ENCODE measurements at regions not wholly inside any gene's neighbourhood (a gene's known extent, or its start where the extent isn't known, plus 50 kb on each side); places are given as distances from the start of the nearest gene placed in this dataset.

DNA sequence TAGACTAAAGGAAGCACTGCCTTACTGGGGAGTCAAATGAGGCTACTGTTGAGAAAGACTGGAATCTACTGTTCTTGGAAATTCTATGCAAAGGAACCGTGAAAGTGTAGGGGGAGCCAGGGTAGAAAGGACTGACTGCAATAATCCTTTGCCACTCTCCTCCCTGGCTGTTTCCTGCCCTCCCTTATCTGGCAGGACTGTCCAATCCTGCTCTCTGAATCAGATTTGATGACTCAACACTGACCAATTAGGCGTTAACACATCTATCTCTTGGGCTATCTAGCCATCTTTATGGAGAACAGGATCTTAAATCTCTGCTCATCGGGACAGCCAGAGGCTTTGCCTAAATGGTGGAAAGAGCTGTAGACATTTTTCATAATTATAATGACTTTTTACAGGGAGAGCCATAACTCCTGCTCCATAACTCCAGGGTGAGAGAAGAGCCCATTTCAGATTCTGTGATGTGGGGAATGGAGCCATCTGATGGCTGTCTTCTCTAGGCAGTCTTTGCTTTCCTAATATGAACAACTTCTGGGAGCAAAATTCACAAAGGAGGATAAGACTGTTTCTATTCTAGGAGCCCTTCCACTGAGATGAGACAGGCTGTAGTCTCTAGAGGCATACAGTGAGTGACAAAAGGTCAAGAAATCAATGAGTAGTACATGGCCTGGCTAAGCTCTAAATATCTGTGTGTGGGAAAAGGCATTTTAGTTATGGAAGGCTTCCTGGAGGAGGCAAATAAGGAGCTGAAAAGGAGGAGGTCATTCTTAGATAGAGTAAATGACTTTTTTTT is 68.9 kb upstream of the CISTR start:
- 79% methylated on average over 2 of the region's 3 CpGs for WGBS (ENCODE audit: insufficient coverage, low coverage, low lambda C conversion rate, missing lambda C conversion rate)
- TF ChIP-seq, protein P1, sequence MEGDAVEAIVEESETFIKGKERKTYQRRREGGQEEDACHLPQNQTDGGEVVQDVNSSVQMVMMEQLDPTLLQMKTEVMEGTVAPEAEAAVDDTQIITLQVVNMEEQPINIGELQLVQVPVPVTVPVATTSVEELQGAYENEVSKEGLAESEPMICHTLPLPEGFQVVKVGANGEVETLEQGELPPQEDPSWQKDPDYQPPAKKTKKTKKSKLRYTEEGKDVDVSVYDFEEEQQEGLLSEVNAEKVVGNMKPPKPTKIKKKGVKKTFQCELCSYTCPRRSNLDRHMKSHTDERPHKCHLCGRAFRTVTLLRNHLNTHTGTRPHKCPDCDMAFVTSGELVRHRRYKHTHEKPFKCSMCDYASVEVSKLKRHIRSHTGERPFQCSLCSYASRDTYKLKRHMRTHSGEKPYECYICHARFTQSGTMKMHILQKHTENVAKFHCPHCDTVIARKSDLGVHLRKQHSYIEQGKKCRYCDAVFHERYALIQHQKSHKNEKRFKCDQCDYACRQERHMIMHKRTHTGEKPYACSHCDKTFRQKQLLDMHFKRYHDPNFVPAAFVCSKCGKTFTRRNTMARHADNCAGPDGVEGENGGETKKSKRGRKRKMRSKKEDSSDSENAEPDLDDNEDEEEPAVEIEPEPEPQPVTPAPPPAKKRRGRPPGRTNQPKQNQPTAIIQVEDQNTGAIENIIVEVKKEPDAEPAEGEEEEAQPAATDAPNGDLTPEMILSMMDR (IDR thresholded peaks at IDR 0.05), result no peak
- TF ChIP-seq POLR2A (IDR thresholded peaks at IDR 0.05), result no peak
- Histone ChIP-seq H3K4me1 (peaks cover 0 to 11% (median 3%) of the 10 kb centered on the region in 4 donors), H3K9me3 (no peaks in the 10 kb centered on the region), H3K36me3 (no peaks in the 10 kb centered on the region), H3K4me3 (no peak overlapping the region), H3K27me3 (no peaks in the 10 kb centered on the region), H3K27ac (no peak overlapping the region)
- intact Hi-C loops (cut with DNase I), result no loop called here
- DNase-seq (no peak), ATAC-seq (no peak)

- no peak for DNase-seq
- no peaks in the 10 kb centered on the region for H3K27me3 ChIP-seq
- WGBS (ENCODE audit: insufficient coverage, low coverage, low lambda C conversion rate, missing lambda C conversion rate), result 60% methylated on average over 7 of the region's 9 CpGs
- H3K4me1 ChIP-seq, result peaks cover 0 to 12% (median 3%) of the 10 kb centered on the region in 4 donors
- peak in 1 of 4 donors; percentile 8 for ATAC-seq
- no peak for TF ChIP-seq POLR2A (IDR thresholded peaks at IDR 0.05)
- TF ChIP-seq, protein P1 (IDR thresholded peaks at IDR 0.05), result no peak
- H3K4me3 ChIP-seq, result no peak overlapping the region
- intact Hi-C loops (cut with DNase I), result no loop called here
- no peaks in the 10 kb centered on the region for H3K36me3 ChIP-seq
- no peaks in the 10 kb centered on the region for H3K9me3 ChIP-seq
- H3K27ac ChIP-seq, result peak overlapping the region in 1 of 3 donors; percentile 71
Measured at GRCh38 chr12:53824001-53824712, 72.4 kb upstream of the CISTR start.

- intact Hi-C loops (cut with DNase I), result no loop called here
- Histone ChIP-seq H3K9me3 (no peaks in the 10 kb centered on the region), H3K4me1 (peaks cover 0 to 12% (median 3%) of the 10 kb centered on the region in 4 donors), H3K4me3 (no peak overlapping the region), H3K36me3 (no peaks in the 10 kb centered on the region), H3K27ac (peak overlapping the region; percentile 43 to 75 (median 71)), H3K27me3 (no peaks in the 10 kb centered on the region)
- no peak for TF ChIP-seq POLR2A (IDR thresholded peaks at IDR 0.05)
- TF ChIP-seq, protein P1 (IDR thresholded peaks at IDR 0.05), result no peak
- peak; percentile 97 to 99 (median 98) for ATAC-seq
- 66% methylated on average over 7 of the region's 8 CpGs for WGBS (ENCODE audit: insufficient coverage, low coverage, low lambda C conversion rate, missing lambda C conversion rate)
- peak; percentile 34 to 79 (median 60) for DNase-seq
Measured at GRCh38 chr12:53825246-53826081, 73.7 kb upstream of the CISTR start.

DNA sequence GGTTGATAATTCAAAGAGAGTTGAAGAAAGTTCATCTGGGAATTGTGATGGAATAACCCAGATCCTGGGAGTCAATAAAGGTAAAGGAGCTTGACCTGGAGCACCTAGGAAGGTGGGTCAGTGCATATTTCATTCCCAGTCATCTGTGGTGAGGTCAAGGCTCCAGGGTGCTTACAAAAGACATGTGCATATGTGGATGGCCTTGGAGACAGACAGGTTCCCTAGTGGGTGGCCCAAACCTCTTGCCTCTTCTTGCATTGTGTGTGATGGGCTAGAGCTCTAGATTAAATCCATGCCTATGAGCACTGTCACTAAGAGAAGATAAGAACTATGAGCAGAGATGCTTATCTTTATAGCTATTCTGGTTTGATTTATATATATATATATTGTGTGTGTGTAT is 75.5 kb upstream of the CISTR start:
- no peak overlapping the region for H3K27ac ChIP-seq
- no peaks in the 10 kb centered on the region for H3K36me3 ChIP-seq
- intact Hi-C loops (cut with DNase I), result no loop called here

More for the DNA sequence above, 75.5 kb upstream of the CISTR start:
- no peaks in the 10 kb centered on the region for H3K27me3 ChIP-seq
- no peak overlapping the region for H3K4me3 ChIP-seq
- peaks cover 0 to 12% (median 3%) of the 10 kb centered on the region in 4 donors for H3K4me1 ChIP-seq
- H3K9me3 ChIP-seq, result no peaks in the 10 kb centered on the region
- no peak for ATAC-seq
- DNase-seq, result no peak
- no peak for TF ChIP-seq POLR2A (IDR thresholded peaks at IDR 0.05)
- TF ChIP-seq, protein P1 (IDR thresholded peaks at IDR 0.05), result no peak

Data from right lobe of liver (tissue), 6 donors.